GM19023 (cell line): ENCODE measurements at regions not wholly inside any gene's neighbourhood (a gene's known extent, or its start where the extent isn't known, plus 50 kb on each side); places are given as distances from the start of the nearest gene placed in this dataset.

Source experiments
- ATAC-seq: cut with Tn5 transposase; IDR thresholded peaks from one replicate; pipeline ENCODE4 v1.9.1; 2021; ENCODE audit warnings: mild to moderate bottlenecking, moderate library complexity; ENCODE audit not compliant: unreplicated experiment

DNA sequence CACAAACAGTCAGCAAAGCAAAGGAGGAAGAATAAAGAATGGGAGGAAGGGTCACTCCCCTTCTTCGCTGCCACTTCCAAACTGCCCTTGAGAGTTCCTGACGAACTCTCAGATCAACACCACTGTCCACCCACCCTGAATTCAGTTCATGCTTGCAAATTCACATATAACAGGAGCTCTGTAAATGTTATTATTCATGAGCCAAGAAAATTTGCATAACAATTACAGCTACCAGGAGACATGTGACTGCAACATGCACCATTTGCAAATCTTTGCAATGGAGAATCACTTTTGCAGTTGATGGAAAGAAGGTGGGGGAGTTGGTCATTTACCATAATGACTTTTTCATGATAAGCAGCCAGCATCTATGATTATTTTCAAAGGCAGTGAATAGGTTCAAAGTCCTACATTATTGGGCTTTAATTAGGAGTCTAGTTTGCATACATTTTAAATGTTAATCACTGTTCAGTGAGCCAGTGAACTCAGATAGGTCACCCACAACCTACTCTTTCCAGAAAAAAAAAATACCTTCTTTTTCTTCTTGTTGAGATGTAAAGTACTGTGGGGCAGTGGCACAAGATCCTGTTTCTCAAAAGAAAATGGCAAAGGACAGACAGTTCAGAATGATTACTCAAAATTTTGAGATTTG is 149.7 kb downstream of the CAAP1 start:
- no peak for ATAC-seq

DNA sequence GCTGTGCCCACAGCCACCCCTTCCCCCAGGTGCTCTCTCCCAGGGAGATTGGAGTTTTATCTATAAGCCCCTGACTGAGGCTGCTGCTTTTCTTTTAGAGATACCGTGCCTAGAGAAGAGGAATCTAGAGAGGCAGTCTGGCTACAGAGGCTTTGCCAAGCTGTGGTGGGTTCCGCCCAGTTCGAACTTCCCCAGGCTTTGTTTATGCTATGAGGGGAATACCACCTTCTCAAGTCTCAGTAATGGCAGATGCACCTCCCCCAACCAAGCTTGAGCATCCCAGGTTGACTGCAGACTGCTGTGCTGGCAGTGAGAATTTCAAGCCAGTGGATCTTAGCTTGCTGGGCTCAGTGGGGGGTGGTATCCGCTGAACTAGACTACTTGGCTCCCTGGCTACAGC is 157.4 kb downstream of the CAAP1 start:
- ATAC-seq, result no peak

DNA sequence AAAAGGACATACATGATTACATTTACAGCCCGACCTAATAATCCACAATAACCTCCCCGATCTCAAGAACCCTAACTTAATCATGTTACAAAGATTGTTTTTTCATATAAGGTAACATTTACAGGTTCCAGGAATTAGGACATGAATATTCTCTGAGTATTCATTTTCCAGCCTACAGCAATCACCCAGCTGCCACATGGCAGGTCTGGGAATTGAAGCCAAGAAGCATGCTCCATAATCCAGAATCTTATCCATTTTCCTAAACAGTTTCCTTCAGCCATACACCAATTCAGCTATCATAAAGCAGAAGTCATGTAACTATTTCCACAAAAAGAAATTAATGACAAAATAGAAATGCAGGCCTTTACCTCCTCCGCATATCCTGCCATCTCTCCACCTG is 163.4 kb downstream of the CAAP1 start:
- ATAC-seq, result no peak

DNA sequence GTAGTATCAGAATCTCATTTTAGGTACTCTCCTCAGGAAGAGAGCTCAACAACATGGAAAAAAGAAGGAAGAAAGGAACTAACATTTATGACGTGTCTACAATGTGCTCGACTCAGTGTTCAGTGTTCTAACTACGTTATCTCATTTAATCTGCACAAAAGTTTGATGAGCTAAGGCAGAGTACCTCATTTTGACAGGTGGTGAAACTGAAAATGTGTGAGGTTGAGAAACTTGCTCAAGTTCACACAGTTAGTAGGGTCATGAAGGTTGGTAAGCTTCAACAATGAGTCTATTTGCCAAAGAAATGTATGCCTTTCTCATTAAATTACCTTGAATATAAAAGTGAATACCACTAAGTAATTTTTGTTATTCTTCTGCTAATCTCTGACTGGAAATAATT is 165.1 kb downstream of the CAAP1 start:
- ATAC-seq, result peak; percentile 62

DNA sequence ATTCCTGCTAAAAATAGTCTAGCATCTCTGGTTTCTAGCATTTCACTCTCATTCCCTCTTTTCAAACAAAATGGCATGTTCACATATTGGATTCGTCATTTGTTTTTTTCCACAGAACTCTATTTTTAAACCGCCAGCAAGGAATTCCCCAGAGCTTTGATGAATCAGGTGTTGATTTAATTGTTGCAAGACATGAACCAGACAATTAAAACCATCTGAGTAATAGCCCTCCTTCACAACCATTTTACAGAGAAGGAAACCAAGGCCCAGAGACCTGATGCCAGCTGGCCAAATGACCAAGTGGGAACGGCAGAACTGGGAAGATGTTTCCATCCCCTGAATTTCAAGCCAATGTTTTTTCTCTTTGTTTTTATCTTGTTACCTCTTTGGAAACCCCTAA is 167.0 kb downstream of the CAAP1 start:
- no peak for ATAC-seq

DNA sequence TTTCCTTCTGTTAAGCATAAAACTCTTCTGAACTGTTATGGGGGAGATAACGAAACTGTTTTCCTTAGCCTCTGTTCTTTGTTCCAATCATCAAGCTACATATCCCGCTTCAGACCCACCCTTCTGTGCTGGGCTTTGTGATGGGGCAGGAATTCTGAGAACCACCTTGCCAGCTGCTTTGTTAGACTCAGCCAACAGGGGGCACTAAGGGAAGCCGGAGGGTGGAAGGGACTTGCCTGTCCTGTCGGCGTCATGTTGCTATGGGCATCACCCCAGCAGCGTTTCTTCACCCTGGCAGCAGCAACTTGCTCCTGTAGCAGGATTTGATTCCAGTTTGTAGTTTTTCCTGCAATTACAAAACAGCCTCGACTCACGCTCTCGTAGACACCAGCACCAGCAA is 169.1 kb downstream of the CAAP1 start:
- peak; percentile 73 for ATAC-seq

DNA sequence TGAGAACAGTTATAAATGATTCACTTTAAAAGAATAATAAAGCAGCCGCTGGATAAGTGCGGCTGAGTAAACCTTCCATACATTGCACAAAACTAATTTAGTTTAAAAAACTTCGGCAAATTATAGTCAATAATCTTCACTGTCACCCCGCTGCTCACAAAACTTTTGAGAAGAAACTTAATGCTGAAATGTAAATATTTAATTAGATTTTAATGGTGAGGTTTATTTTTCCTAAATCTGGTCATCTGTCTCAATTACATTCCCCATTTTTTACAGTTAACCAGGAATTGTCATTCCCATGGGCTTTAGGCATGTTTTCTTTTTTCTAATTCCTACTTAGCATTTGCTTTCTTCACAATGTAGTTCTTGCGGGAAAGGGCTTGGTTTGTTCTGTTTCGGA is 169.8 kb downstream of the CAAP1 start:
- no peak for ATAC-seq

DNA sequence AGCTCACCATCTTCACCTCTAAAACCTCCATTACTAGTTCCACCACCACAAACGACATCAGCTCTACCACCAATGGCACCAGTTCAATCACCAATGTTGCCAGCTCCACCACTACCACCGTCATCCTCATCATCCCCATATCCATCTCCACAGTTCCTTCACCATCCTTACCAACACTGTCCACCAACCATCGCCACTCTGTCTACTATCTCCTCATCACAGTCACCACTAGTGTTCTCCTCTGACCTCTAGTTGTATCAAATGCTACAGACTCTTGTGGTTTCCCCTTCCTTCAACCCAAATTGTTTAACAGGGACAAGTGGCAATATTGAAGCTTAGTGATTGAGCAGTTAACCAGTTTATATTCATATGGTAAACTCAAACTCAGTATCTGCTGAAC is 182.6 kb downstream of the CAAP1 start:
- ATAC-seq, result no peak

DNA sequence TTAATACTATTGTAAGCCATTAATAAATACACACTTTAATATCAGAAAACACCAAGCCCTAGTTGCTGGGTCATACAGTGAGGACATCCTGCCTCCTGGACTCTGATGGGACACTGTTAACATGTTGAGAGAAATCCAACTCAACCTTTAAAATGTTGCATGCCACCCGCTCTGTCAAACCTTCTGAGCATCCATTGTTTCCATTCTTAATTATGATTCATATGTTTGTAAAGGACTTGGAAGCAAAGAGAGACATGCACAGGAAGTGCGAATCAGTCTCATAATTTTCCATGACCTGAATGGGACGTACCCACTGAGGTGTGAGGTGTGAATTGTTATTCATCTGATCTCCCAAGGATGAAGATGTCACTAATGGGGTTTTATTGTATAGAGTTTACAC is 186.4 kb downstream of the CAAP1 start:
- ATAC-seq, result no peak

DNA sequence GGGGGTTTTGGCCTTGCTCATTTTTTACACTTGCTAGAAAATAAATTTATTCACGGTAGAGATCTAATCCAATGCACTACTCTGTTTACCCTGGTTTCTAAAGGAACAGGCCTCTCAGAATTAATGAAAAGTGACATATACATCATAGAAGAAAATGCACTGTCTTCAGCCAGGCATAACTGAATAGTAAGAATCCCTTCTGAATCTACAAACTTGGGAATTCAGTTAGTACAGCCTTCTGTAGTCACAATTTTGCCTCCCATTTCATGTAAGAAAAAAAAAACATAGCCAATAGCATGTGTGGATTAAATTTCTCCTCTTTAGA is 197.3 kb downstream of the CAAP1 start:
- ATAC-seq, result no peak

DNA sequence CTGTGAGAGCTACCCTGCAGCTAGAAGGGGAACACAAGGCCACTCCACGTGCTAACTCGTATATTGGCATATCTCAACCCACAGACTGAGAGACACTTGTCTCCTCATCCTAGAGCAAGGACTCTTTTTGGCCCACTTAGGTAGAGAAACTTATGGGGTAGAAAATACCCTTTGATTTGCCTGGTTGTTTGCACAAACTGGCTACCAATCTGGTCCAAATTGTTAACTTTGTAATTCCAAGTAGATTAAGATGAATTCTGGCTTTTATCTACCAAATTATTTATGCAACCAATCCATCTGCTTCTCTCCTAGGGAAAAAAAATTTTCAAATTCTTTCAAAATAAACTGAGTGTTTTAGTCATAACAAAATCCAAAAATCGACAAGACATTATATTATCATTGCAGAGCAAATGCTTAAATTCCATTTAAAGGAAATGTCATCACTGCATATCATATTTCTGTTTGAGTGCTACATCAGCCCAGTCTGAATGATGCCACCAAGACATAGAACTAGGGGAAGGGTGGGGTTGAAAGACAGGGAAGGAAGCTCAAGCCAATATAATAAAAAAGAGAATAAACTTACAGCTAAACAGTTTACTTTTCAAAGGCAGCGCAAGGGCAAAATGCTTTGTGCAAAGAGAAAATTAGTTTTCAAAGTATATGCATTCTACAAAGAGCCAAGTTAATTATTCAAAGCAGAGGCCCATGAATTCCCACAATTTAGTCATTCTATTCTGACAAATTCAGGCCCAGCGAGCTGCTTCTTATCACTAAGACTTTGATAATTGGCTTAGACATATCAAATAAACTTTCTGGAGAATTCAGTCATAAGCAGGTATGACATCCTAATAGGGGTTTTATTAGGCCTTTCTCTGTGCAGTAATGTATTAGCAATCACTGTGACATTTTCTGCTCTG is 198.0 kb downstream of the CAAP1 start:
- no peak for ATAC-seq

DNA sequence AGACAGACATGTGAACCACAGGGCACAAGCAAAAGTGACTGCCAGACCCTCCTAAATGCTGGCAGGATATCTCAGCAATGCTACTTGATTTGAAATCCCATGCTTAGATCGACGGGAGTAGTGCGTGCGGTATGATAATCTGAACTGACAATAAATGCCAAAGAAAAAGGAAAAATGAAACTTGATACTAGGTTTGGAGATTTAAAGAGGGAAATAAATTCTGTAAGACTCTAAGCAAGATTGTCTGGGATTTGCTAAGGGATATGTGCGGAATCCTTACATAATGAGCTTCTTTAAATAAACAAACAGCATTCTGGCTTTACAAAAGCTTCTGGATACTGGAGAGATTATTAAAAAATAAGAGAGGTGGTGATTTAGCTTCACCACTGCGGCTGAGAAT is 203.6 kb downstream of the CAAP1 start:
- ATAC-seq, result no peak

DNA sequence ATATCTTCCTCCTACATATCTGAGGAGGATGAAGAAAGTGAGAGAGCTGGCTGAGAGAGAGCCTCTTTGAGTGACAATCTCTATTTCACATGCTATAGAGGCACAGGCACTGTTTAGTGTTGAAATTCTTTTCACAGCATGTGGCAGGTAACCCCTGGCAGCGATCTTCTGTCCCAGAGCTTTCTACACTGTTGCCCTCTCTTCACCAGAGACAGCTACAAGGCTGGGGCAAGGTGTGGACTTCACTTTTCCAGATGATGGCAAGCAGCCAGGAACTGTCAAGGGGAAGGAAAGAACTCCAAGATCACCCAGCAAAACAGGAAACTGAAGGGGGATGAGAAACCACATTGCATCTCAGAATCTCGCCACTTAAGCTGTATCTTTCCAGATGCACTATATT is 205.2 kb downstream of the CAAP1 start:
- ATAC-seq, result no peak

DNA sequence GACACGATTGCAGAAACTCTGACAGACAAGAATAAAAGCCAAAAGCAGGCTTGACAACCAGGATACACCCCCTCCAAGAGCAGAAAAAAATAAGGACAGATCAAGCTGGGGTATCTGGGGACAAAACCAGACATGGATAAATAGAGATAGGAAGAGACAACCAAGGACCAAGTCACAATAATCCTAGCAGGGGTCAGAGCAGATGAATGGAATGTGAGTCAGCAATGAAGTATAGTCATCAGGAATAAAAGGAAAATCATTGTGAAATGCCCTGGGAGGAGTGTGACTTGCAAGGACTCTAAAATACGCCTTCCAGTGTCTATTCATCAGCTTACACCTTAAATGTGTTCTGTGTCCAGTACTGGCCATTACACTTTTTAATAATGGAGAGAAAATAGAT is 206.8 kb downstream of the CAAP1 start:
- no peak for ATAC-seq

DNA sequence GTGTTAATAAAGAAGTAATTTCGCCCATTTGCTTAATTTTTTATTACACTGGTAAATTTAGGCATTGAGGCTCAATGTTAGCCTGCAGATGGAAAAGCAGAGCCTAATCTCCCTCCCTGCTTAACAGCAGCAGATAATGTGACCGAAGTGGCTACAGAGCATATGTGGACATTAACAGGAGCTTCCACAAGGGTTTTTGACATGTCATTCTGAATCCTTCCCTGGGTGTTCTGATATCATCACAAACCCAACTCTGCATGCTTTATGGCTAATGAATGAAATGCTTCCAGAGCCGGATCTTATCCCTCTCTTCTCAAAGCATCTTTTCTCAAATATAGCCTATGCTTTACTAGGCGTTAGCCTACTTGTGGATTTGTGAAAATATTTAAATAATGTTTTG is 208.6 kb downstream of the CAAP1 start:
- ATAC-seq, result no peak

DNA sequence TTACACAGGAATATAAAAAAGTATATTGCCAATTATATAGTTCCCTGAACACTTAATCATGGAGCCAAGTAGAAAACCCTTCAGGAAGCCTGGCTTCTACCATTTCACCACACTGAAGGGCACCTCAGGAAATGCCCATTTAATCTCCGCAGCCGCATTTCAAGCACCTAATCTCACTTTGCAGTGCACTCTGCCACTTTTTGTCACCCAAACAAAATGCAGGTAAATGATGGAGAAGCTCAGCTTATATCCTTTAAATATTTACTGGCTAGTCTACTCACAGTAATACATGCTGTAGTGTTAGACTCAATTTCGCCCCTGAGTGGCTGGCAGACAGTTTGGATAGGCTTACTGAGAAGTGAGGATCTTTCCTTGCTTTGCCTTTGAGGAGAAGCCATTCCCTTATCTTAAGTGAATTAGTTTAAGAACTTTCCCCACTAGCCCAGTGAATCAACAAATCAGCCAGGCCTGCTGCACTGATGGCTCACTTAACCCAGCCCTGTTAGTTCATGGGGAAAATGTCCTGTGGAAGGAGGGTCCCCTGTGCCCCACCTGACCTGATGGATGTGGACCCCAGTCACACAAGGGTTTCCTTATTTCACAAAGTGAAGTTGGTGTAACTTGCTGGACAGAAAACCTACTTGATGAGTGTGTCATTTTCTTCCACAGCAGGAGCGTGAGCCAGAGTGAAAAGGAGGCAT is 209.7 kb downstream of the CAAP1 start:
- no peak for ATAC-seq

DNA sequence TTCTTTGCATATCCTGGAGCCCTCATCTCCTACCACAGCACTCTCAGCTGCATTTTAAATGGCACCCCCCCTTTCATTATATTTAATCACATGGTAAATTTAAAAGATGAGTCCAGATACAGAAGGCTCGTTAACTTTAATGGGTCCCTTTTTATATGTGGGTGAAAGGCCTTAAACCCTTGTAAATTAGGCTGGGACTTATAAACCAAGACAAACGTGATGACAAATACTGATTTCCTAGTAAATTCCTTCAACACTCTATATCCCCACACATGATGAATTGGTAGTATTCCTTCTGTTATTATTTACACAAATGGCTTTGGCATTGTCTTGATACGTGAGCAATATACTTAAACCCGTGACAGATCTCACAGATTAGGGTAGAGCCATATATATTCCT is 210.6 kb downstream of the CAAP1 start:
- ATAC-seq, result no peak

DNA sequence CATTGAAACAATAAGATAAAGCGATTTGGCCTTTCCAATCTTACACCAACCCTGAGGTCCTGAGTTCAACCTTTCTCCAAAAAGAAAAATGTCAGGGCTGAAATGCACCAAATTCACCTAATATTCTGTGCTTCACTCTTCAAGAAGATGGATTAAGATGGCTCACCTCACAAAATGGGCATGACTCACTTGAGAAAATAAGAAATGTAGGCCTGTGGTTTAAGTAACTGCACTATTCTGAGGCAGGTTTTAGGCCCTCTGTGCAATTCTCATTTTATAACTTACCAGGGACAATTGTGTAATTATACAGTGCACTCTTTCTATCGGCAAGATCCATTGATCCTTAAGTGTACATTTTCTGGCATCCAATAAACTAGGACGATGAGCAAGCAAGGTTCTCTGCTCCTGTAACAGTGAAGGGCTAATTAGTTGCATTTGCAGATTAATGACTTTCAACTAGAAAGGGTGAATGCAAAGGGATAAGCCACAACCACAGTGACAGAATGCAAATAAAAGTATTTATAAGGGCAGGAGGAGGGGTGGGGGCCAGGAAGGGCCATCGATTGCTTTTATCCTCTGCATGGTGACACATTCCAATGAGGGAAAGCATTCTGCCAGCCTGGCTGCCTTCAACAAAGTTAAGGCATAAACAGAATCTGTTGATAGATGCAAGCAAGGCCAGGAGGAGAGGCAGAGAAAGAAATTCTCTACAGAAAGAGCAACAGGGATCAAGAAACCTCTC is 214.5 kb downstream of the CAAP1 start:
- no peak for ATAC-seq

DNA sequence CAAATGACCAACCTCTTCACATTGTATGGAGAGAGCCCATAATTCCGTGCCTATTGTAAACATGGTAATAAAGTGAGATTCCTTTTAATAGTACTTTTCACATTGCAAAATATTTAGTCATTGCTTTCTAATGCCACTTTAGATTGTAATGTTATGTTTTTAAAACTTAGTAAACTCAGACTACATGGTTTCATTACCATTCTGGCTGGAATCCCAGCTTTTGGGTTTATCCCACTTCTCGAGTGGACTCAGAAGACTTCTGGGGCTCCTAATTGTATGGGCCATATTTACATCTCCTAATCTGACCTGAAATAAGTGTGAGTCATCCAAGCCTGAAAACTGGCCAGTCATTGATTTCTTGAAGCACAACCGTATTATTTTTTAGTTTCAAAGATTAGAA is 217.6 kb downstream of the CAAP1 start:
- no peak for ATAC-seq

DNA sequence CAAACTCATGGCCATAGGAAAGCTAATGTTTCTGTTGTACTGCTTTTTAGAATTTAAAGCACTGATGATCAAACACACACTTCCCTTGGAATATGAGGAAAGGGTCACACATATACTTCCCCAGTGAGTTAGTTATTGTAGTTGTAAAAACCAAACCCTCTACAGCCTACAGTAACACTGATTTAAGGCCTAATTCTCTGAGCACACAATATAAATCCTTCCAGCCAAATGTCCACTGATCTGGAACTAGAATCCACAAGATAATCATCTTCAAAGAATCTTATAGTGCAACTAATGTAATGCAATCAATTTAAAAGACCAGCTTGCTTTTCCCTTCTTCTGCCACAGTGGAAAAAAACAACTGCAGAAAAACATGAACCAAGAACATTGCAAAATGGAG is 219.3 kb downstream of the CAAP1 start:
- no peak for ATAC-seq
